ENCODE measurements at regions not wholly inside any gene's neighbourhood (a gene's known extent, or its start where the extent isn't known, plus 50 kb on each side); places are given as distances from the start of the nearest gene placed in this dataset.

DNA sequence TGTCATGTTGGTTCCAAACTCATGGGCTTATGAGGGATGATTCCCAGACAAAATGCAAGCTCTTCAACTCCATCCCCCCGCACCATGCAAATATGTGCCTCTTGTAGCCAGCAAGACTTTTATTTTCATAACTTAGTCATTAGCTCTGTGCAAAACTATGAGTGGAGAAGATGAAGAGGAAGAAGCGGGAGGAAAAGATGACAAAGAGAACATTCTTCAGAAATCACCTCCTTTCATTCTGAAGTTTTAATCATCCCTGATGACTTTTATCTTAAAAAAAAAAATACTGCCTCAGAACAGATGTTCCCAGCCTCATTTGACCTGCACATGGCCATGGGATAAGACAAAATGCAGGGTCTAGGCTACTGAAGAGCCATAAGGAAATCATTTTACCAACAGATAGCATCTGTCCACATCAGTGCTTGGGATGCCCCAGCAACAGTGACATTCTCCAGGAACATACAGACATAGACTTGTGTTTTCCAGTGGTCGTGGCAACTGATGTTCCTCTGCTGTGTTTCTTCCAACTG, 145.5 kb downstream of the WNT5A start:
- no peak for DNase-seq

DNA sequence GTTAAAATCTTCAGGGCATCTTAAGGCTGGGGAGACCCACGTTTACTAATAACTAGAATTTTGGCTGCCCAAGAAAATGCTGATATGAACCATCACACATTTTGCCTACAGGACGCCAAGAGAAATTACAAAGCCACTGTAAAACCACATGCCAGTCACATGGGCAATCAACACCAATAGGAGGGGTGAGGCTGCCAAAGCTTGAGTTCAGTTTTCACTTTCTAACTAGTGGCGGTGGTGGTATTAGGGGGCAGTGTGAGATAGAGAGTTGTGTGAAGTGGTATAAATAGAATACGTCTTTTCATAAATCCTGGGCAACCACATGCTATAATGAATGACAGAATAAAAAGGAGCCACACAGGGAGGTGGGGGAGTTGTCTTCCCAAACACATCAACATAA, 147.3 kb downstream of the WNT5A start:
- no peak for DNase-seq

DNA sequence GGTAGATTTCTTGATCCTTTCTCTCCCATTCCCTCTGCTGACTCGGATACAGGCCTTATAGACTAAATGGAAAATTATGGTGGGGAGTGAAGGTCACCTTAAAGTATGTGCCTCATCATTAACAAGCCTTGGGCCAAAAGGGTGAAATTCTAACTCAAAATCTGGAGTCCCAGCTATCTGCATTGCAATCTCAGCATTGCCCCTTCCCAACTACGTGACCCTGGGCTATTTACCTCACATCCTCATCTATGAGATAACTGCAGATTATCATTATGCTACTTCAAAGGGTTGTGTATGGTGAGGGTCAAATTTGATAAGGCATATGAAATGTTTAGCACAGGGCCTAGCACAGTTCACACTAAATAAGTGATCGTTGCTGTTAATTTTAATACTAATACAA, 147.7 kb downstream of the WNT5A start:
- DNase-seq, result no peak

DNA sequence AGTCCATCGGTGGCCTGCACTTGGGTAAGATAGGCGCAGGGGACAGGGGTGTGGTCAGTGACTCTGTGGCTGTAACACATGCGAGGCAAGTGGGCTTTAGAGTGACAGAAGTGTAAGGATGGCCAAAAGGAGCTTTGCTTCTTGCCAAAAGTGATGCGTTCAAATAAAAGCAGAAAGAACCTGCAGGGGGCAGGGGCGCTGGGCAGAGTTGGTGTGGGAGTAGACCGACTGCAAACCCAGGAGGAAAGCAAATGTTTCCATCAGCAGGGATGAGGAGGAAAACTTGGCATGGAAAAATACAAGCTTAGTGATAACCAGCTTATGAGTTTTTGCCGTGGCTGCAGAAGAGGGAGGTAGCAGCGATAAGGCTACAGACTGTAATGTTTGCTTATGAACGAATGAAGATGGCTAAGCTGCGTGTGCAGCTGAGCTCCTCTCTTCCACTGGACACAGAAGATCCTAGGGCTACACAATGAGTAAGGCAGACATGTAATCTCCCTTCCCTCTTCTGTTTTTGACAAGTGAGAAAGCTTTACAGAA, 149.4 kb downstream of the WNT5A start:
- no peak for DNase-seq

DNA sequence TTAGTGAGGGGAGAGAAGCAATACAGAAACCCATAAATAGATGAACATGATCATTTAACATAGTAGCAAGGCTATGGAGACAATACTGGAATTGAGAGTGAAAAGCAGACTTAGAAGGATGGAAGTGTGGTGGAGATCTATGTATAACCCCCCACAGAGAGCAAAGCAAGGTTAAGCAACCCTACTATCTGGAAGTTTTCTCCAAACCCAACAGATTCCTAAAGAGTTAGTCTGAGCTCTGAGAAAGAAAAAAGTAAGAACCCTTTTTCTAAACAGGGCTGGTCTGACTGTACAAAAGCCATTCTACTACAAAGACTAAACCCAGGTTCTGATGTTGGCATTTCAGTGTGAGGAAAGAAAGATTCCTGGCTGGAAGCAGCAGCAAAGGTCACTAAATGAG, 153.2 kb downstream of the WNT5A start:
- no peak for DNase-seq

DNA sequence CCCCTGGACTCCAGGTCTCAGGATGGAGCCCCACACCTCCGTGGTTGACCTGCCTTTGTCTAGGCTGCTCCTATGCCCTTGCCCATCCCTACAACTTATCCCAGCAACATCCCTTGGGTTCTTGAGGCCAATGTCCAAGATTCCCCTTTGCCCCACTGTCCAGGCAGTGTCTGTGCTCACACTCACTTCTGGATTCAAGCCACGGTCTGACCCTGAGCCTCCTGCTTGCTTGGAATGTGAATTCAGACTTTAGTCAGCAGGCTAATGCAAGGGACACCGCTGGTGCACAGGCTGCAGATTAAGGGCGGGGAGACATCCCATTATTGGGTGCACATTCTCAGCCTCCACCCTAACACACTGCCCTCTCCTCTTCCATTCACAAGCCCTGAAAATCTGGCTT, 154.1 kb downstream of the WNT5A start:
- DNase-seq, result no peak

DNA sequence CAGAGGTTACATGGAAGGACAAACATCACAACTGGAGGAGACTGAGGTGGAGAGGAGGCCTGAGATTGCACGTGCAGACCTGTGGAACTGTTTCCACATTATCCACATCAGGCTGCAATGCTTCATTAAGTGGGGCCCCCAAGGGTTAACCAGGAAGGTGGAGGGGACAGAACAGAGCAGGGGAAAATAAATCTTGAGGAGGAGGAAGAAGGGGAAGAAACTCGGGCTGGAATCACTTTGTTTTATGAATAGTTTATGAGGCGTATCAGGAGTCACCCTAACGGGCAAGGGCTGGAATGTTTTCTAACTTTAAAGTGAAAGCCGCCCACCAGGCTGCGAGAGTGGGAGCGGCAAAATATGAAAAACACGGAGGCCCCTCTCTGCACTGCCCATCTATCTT, 154.9 kb downstream of the WNT5A start:
- no peak for DNase-seq

DNA sequence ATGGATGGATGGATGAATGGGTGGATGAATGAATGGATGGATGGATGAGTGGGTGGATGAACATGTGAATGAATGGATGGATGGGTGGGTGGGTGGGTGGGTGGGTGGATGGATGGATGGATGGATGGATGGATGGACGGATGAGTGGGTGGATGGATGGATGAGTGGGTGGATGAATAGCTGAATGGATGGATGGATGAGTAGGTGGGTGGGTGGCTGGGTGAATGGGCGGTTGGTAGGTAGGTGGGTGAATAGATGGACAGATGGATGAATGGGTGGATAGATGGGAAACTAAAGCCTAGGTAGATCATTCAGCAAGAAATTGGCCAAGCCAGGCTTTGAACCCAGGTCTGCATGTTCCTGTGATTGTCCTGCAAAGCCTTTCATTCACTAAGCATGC, 155.6 kb downstream of the WNT5A start:
- DNase-seq, result no peak

DNA sequence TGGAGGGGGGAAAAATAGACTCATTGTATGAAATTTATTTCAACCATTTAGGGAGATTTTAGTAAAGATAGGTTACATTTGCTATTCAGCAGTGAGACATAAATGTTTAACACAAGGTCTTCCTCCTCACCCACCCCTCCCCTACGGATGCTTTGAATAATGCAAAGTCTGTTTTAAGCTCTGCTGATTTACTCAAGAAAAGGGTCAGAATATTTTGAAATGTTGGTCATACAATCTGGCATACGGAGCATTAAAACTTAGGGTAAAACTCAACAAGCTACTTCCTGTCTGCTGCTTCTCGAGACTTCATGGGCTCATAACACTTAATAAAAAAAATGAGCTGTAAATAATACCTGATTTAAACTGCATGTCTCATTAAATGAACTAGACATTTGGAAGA, 156.3 kb downstream of the WNT5A start:
- DNase-seq, result no peak

DNA sequence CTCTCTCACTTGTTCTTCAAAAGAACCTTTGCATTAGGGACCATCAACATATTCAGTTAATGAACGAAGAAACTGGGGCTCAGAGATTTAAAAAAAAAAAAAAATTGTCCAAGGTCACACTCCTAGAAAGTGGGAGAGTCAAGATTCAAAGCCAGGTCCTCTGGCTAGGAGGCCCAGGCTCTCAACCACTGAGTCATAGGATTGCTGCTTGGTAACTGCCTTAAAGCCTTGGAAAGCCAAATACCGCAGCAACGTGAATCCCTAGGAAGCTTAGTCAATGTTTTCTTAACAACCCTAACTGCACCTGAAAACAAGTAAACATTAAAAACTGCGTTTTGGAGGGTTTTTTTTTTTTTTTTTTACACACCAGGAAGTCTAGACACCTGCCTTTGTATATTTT, 156.8 kb downstream of the WNT5A start:
- DNase-seq, result no peak

DNA sequence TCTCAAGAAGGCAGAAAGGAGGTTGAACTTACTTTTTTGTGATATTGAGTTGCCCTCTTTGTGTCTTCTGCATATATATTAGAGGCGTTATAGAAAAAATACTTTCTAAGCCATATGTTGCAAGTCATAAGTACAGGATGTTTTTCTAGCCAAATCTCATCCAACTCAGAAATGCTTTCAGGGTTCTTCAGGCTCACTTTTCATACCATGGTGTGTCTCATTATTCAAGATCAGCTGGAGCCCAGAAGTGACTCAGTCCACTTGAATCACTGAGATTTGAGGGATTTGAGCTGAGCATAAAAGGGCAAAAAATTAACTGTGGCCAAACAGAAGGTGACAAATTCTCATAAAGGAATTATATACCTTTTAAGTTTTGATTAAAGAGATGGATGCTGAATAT, 157.3 kb downstream of the WNT5A start:
- DNase-seq, result no peak

DNA sequence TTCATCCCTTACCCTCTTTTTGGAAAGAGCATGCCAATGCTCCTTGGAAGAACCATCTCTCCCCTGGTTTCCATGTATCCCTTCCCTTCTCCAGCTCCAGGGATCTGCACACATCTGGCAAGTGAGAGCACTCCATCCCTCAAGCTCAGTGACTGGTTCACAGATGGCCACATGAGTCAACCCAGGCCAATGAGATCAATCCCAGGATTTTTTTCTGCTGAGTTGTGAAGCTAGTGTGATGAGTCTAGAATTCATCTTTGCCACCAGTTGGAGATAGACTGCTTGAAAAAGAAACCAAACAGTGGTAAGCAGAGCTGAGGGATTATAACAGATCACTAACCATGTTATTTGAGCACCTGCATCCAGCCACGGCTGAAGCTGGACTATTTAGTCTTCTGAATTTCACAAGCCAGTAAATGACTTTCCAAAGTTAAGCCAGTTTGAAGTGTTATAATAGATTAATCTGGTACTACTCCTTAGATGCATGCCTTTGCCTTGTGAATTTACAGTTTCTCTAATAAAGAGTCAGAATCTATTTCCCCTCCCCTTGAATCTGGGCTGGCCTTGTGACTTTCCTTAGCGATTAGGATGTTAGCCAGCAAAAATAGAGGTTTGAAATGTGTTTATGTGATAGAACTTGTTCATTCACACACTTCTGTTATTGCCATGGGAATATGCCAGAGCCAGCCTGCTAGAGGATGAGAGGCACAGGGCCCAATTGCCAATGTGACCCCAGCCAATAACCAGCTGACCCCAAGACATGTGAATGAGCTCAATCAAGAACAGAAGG, 159.8 kb downstream of the WNT5A start:
- no peak for DNase-seq

DNA sequence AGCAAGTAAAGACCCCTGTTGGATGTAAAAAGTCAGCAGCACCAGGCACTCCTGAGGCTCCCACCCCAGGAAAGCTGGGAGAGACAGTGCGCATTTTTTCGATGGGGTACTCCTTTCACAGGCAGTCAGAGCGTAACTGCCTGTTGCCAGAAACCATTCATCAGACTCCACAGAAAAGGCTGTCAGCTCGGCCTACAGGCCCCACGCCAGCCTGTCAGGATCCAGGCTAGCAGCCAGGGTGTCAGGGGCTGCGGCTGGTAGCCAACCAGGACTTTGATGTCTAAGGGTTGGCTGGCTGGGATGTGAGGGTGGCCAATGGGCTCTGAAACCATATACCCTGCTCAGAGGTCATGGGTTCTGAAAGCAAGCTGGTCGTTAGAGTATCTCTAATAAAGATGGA, 164.5 kb downstream of the WNT5A start:
- no peak for DNase-seq

DNA sequence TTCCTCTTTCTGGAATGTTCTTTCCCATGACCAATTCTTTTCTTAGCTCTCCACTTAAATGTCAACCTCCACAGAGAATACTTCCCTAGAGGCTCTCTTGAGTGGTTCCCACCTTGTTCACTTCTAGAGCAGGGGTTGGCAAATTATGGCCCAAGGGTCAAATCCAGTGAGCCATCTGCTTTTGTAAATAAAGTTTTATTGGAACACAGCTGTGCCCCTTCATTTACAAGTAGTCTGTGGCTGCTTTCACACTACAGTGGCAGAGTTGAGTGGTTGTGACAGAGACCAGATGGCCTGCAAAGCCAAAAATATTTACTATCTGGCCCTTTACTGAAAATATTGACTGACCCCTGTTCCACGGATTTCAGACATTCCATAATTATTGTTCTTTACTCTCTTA, 166.2 kb downstream of the WNT5A start:
- DNase-seq, result no peak

DNA sequence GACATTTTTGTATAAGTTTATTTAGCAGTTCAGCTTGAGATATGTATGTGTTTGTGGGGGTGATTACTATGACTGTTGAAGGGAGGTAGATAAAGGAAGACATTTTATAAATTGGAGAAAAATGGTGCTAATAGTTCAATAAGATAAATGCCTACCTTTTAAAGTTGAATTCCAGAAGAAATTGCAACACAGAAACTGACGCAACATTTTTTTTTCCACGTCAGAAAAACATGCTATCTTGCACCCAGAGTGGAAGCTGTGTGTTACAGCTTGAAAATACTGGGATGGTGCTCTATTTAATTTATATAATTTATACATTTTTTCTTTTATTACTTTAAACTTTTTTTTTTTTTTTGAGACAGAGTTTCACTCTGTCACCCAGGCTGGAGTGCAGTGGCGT, 171.7 kb downstream of the WNT5A start:
- DNase-seq, result no peak

DNA sequence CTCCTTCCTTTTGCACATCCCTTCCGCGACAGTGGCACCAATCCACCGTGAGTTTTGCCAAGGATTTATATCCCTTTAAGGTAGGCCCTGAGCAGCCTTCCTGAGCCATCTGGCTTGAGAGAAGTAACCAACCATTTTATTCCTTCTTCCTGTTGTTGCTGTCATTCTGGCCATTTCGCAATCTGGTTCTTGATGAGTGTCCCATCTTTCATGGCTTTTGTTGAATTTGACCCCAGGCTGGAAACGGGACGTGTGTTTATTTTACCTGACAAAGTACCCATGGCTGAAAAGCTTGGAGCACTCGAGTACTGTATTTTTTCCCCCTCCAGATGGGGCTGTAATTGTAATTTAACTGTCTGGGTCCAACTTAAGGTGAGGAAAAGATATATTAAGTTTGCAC, 173.4 kb downstream of the WNT5A start:
- no peak for DNase-seq

DNA sequence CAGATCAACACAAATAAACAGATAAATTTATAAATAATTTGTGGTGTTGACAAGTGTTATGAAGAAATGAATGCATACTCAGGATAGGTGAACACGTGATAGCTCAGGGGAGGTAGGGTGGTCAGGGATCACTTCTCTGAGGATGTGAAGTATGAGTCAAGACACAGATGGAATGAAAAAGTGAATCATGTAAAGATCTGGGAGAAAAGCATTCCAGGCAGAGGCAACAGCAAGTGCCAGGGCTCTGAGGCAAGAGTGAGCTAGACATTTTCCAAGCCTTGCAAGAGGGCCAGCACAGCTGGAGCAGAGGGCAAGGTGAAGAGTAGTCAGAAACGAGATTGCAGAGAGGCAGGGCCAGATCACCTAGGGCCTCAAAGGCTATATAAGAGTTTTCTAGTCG, 177.8 kb downstream of the WNT5A start:
- DNase-seq, result no peak

DNA sequence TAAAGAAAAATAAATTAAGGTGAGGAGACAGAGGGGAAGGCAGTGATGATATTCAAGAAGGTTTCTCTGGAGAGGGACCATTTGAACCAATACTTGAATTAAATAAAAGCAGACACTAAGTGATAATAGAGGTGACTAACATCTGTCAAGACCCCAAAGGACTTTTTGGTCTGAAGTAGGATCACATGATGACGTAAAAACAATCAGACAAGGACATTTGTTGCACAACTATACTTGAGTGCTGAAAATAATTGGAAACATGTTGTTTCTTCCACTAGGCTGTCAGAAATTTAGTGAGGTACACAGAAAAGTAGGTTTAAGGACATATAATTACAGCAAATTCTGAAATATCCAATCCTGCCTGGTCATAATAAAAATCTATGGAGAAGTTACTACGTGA, 179.5 kb downstream of the WNT5A start:
- no peak for DNase-seq

DNA sequence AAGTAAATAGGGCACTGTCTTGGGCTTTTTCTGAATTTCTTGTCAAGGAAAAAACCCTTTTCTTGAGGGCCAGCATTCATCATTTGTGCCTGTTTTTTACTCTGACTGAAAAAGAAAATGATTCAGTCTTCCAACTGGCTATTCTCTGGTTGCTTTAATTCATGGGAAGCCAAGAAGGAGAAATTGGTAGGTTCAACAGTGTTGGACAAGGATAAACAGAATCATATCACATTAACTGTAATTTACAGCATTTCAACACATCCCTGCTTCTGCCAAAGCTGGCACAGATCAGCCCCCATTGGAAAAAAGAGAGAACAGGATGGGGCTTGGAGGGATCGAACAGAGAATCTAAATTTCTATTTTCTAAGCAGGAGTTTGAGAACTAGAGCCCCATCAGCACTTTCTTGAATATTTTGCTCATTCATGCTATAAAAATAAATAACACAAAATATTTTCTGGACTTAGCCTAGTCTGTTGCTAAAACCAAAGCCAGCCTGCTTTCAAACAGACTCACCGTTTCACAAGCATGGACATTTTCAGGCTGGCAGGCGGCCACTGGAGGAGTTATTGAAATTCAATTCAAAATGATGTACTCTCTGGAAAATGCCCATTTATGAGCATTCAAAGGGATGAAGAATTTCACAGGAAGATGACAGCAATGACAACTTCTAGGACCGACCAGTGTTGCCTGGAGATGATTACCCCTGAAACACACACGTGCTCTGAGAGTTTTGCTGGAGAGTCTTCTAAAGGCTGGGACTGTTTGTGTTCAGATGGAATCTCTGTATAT, 181.2 kb downstream of the WNT5A start:
- DNase-seq, result no peak

DNA sequence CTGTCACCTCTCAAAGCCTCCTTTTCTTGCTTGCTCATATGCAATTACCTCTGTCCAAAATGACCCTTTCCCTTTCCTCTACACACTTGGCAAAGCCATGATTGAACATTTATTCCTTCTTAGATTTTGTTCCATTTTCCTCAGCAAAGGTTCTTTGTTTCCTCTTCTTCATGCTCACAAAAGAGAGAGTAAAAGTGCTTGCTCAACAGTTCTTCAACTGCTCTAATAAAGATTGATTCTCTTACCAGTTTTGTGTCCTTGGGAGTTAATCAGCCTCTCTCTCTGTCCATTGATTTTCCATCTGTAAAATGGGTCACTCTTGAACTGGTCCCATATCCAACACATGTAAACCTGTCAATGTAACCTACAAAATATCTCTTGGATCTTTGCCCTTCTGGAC, 186.4 kb downstream of the WNT5A start:
- DNase-seq, result no peak

DNA sequence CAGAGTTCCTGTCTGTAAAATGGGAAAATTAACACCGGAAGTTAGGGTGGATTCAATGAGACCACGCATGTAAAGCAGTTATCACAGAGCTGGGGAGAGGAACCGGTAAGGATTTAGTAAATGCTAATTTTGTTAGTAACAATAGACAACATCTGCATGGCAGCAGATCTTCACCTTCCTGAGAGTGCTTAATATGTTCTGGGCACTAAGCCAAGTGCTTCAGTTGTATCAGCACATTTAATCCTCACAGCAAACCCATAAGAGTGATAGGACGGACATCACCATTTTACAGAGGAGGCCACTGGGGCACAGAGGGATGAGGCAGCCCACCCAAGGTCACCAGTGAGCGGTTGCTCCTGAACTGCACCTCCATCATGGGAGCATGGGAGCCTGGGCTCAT, 189.4 kb downstream of the WNT5A start:
- no peak for DNase-seq

DNA sequence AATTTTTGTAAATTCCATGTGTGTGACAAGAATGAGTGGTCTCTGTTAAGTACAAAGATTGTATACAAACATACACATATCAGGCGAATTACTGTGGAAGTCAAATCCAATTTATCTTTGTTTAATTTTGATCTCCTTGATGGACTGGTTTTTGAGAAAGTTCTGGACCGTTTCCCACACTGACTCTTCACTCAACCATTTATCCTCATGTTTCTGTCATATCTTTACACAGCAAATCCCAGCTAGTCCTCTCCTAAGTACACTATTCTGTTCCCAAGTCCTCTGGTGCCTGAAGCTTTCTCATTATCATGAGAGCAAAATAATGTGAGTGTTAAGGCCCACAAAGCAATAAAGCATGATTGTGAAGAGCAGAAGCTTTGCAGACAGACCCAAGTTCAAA, 189.9 kb downstream of the WNT5A start:
- no peak for DNase-seq

DNA sequence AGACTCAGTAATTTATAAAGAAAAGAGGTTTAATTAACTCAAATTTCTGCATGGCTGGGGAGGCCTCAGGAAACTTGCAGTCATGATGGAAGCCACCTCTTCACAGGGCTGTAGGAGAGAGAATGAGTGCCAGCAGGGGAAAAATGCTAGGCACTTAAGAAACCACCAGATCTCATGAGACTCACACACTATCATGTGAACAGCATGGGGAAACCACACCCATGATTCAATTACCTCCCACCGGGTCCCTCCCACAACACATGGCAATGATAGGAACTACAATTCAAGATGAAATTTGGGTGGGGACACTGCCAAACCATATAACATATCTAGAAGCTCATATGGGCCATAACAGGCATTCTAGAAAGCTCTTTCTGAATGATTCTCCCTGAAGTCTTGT, 190.3 kb downstream of the WNT5A start:
- DNase-seq, result no peak

DNA sequence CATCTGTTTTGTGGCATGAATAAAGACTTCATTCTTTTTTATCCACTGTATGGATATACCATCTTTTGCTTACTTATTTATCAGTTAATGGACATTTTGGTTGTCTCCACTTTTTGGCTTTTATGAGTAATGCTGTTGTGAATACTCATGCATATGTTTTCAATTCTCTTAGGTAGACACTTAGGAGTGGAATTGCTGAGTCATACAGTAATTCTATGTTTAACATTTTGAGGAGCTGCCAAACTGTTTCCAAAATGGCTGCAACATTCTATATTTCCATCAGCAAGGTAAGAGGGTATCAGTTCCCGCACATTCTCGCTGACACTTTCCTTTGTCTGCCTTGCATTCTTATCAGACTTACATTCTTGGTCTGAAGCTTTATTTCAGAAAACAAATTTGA, 191.1 kb downstream of the WNT5A start:
- DNase-seq, result no peak

Data from stimulated activated CD4-positive, alpha-beta T cell treated with anti-CD3 and anti-CD28 coated beads, Interleukin-2, amount 100 ng/mL, for 48 hours (primary cell).